Forelimb muscle (tissue), 1 donor: ENCODE measurements at regions not wholly inside any gene's neighbourhood (a gene's known extent, or its start where the extent isn't known, plus 50 kb on each side); places are given as distances from the start of the nearest gene placed in this dataset.
A peak's percentile ranks its signal among the peaks of the same experiment; 100 is the strongest.
"Not testable (repeated sequence)": the region's sequence is repeated elsewhere in the genome, so short reads cannot be mapped to it uniquely, and the experiment has no call there.

Experiments used
- DNase-seq: peaks from one replicate; pipeline ENCODE4 v3.0.0-alpha.2; 2013; ENCODE audit warnings: low read depth

DNA sequence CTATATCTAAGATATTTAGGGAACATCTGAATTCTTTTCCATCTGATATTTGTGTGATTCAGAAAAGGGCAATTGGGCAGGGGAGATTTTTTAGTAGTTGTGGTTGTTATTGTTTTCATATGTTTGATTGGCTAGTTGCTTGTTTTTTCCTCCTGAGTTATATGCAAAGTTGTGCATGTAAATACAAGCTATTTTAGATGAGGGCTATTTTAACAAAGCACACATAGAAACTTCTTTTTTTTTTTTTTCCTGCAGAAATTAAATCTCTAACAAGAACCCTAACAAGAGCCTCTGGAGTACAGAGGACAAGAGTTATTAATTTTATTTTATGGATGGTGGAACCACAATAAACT is 559.1 kb downstream of the CETN3 start:
- no peak for DNase-seq

DNA sequence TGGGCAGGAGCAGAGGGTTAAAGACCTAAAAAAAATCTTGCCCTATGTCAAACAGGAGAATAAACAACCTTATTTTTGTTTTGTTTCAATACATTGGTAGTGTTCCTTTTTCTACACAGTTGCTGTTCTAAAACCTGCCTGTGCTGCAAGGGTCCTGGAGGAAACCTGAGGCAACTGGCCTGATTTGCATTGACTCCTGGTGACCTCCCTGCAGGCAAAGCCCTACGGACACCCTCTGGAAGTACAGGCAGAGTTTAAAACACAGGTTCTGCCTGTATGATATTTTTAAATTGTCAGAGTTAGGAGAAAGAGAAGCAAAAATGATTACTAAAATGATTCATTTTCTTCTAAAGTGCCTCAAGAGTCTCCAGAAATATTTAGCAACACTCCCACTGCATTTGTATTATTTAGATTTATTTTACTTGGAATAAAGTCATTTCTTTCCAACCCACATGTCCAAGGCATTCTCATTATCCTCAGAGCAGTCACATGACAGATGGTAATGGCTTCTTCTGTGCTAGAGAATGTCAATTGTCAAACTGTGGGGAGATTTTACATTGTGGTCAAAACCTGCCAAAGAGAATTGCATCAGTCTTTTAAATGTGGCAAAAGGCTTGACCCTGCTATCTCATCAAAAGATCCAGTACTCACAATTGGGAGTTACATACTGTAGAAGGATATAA is 559.6 kb downstream of the CETN3 start:
- peak; percentile 34 for DNase-seq

DNA sequence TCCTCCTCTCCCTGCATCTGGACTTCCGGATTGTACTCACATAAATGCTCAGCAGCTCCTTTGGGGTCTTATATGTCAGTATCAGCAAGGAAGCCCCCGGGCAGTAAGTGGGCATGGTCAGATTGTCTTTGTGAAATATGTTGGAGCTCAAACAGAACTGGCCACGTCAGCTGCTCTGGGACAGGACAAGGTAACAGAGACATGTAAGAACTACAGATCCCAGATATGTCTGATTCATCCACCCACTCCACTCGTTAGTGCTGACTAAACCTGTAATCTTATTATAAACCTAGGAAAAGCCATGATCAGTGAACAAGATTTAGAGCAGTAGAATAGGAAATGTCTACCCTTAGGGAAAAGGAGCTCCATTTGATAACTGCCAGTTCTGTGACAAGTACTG is 561.8 kb downstream of the CETN3 start:
- no peak for DNase-seq

DNA sequence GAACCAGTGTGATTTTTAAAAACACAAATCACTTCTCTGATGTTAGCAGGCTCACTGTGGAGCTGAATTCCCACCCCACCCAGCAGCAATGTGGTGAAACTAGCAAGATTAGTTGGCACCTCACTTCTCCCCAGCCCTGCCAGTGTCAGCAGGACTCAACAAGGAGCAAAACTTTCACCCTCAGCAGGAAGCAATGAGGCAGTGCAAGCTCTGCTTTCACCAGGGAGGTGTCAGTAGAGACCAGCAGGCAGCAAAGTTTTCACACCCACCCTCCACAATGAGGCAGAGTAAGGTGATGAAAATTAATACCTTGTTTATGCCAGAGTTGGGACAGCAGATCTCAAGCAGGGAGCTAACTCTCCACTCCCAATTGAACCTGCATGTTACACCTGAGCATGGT is 565.0 kb downstream of the CETN3 start:
- DNase-seq, result no peak

DNA sequence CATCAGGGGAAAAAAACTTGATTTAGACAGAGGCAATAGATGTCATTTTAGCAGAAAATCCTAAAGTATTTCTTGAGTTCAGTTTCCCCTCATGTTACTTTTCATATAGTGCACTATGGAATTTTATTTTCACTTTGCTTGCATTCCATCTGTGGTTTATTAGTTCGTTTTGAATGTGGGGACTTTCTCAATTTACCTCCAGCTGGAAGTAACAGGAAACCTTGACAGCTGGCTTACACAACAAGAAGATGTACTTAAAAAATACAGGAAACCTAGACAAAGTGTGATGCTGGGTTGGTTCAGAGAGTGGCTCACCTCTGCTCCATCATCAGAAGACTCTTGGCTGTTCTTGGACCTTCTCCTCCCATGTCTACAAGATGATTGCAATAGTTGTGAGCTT is 567.0 kb downstream of the CETN3 start:
- DNase-seq, result no peak

DNA sequence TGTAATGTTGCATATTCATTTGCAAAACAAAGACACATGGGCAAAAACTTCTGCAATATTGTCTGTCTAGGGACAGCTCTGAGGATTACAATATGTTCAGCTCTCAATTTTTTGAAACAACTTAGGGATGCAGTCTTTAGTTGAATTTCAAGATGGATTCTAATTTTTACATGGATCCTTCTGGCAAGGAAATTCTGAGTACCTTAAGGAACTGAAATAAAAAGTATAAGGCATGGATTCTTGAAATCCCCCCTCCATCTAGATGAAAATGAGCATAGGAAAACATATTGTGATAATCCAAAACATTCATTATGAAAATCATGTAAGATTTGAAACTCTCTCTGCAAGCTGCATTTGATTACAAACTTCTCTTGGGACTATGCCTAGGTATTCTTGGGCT is 568.6 kb downstream of the CETN3 start:
- no peak for DNase-seq

DNA sequence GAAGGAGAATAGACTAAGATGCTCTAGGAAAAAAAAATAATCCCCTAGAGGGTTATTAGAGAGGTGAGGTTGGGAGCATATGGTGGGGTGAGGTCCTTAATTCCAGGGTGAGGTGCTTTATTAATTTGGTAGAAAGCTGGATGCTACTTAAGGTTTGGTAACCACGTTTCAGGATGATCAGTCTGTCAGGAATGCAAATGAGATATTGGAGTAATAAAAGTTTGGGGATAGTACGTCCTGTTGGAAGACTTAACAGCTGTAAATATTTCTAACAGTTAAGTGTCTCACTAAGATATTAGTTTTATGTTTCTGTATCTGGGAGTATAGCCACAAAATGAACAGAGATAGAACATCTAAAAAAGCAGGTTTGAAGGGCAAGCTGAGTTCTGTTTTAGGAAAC is 578.9 kb downstream of the CETN3 start:
- DNase-seq, result no peak

DNA sequence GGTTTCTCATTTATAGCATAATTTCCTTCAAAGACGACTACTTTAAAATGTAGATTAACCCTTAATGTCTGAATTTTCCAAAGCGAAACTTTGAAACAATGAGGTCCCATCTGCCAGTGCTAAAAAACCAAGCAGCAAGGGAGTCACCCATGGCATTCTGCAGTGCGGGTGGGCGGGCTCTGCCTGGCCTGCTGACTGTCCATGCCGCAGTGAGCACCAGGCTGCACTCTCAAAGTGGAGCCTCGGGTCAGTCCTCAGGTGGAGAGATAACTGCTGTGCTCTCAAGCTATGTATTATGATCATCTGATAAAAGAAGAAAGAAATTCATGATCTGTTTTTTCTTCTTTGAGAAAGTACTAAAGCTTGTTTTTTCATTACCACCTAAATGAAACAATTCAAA is 581.6 kb downstream of the CETN3 start:
- DNase-seq, result no peak

DNA sequence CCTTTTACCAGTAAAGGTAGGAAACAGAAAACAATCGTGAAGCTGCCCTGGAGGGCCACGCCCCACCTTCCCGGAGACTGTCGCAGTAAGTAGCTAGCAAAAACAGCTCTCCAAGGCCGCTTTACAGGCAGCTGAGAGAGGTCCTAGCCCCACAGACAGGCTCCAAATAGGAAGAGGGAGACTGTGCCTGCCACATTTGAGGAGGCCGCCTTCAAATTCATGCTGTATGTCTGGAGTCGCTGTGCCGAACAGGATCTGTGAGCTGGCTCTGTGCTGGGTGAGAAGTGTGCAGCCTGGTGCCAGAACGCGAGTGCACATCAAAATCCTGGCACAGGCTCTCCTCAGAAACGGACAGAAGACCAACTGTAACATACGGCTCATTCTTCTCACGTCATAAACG is 582.2 kb downstream of the CETN3 start:
- no peak for DNase-seq

DNA sequence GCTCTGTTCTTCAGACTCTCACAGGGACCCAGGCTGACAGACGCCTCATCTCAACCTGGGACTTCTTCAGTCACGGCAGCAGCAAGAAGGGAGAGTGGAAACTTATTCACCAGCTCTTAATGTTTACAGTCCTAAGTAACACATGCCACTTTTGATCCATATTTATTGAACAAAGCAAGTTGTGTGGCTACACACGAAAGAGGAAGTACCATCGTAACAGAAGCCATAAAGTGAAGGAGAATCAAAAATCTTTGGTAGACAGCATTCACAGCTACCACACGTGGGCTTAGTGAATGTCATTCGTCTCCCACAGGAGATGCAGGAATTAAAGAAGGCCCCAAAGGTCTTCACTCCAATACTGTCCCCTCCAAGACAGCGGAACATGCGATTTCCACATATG is 582.6 kb downstream of the CETN3 start:
- DNase-seq, result no peak

DNA sequence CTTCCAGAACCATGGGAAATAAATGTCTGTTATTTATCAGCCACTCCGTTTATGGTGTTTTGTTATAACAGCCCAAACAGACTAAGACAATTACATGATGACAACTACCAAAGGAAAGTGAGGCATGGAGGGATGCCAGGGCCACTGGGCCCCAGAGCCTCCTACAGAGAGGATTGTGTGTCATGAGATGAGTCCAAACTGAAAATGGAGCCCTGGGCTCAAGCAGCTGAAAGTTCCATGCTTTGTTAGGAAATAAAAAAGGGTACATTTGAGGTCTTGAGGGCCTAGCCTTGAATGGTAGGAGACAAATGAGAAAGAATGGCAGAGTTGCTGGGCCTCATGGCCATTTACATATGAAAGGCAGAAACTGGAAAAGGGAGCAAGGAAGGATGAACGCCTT is 586.5 kb downstream of the CETN3 start:
- no peak for DNase-seq

DNA sequence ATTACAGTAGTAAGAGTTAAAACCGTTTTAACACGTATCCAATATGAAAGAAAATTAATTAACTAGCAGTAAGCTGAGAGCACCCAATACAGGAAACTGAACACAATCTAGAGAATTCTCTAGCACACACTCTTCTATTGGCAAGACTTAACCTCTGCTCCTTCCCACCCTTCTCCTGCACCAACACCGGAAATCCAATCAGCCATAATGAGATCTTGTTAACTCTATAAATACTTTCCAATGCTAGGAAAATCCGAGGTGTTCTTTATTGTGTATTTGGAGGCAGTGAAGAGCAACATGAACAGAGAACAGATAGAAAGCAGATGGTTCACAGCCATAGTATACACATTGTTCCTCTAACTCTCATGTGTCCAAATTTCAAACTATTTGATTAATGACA is 591.7 kb downstream of the CETN3 start:
- DNase-seq, result no peak

DNA sequence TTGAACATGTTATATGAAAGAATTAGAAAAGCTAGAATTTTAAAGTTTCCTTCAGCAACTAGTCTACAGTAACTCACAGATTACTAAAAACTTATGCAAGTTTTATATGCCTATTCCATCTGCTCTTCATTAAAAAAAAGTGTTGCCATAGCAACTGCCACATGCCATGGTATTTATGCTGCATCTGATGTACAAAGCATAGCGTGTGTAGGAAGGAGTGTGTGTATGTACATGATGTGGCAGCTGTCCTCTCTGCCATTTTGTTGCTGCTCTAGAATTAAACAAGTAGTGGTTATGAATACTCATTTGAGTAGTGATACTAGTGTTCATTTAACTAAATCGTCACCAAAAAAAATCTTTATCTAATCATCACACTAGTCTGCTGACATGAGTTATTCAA is 593.5 kb downstream of the CETN3 start:
- no peak for DNase-seq

DNA sequence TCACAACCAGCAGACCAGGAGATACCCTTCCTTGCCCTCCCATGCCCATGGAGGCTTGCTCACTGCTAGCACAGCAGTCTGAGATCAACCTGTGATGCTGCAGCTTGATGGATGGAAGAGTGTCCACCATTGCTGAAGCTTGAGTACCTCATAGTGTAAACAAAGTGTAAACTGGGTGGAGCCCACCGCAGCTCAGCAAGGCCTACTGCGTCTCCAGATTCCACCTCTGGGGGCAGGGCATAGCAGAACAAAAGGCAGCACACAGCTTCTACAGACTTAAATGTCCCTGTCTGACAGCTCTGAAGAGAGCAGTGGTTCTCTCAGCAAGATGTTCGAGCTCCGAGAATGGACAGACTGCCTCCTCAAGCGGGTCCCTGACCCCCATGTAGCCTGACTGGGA is 608.8 kb downstream of the CETN3 start:
- DNase-seq, result not testable (repeated sequence)

DNA sequence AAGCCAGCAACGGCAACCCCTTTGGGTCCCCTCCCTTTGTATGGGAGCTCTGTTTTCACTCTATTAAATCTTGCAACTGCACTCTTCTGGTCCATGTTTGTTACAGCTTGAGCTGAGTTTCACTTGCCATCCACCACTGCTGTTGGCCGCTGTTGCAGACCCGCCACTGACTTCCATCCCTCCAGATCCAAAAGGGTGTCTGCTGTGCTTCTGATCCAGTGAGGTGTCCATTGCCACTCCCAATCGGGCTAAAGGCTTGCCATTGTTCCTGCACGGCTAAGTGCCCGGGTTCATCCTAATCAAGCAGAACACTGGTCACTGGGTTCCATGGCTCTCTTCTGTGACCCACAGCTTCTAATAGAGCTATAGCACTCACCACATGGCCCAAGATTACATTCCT is 615.1 kb downstream of the CETN3 start:
- DNase-seq, result not testable (repeated sequence)

DNA sequence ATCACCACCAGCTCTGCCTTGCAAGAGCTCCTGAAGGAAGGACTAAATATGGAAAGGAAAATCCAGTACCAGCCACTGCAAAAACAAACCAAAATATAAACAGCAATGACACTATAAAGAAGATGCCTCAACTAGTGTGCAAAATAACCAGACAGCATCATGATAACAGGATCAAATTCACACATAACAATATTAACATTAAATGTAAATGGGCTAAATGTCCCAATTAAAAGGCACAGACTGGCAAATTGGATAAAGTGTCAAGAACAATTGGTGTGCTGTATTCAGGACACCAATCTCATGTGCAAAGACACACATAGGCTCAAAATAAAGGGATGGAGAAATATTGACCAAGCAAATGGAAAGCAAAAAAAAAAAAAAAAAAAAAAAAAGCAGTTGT is 629.8 kb downstream of the CETN3 start:
- not testable (repeated sequence) for DNase-seq

DNA sequence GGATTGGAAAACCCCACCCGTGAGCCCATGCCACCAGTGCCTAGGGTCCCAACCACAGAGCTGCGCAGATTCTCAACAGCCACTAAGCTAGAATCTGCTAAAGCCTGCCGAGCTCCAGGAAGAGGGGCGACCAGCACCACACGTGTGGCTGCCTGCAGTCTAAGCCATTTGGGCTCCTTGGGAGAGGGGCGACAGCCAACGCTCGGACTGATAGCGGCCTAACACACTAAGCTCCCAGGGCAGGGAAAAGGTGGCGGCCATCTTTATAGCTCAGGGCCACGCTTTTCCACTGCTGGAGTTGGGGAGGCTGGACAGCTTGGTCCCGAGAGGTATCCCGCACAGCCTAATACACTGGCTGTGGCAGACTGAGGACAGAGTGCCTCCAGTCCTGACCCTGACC is 631.8 kb downstream of the CETN3 start:
- DNase-seq, result no peak

DNA sequence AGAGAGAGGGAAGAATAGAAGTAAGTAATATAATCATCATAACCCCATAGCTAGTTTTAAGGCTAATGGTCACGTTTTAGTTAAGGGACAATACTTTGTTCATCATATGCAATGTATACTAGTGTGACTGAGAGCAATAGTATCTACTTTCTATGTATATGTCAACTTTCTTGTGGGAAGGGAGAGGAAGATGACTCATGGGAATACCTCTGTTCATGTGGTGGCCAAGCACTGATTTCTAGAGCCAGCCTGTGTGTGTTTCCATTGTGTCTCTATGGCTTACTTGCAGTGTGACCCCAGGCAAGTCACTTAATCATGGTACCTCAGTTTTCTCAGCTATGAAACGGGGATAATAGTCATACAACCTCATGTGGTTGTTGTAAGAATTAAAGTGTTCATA is 639.6 kb downstream of the CETN3 start:
- DNase-seq, result no peak

DNA sequence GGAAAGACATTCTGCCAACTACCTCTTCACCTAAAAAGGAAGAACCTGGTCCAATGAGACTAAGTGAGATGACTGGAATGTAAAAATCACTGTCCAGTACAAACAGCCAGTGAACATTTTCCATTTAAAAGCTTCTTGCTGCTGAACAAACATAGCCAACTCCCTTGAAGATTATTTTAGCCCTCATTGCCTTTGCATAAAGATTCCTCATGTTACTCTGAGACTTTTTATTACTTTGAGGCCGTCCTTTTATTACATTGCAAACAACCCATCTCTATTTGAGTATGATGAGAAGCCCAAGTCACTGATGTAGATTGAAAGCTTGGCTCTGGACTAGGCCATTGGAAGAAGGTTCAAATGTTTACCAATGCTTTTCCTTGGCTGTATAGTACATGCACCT is 649.8 kb downstream of the CETN3 start:
- no peak for DNase-seq

DNA sequence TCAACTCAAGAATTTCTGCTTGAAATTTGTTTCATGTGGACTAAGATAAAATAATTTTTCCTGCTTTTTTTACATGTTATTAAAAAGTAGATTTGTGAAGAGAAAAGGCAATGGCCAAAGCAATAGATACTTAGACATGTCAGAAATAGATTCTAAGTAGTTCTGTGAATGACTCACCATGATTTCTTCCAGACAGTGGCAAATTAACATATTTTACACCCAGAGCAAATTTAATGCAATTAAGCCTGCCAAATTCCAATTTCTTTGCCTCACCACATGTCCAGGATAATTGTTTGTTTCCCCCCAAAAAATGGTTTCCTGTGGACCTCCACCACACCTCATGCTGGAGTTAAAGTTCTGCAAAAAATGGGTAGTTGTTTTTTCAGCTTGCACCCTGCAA is 651.4 kb downstream of the CETN3 start:
- no peak for DNase-seq

DNA sequence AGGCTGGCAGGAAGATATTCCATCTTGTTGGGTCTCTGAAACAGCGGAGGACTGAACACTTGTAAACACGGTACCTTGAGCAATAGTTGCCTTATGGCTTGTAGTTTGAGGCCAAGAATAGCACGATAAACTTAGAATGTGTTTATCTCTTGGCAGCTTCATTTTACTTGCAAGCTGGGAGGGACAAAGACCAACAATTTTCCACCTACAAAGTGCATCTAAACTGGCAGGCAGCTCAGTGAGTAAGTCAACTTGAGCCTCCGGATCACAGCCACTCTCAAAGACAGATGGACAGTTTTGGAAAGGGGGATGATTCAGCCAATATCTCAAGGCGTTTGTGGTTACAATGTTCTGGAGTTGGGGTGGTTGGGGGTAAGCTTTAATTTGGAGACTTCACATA is 652.6 kb downstream of the CETN3 start:
- no peak for DNase-seq

DNA sequence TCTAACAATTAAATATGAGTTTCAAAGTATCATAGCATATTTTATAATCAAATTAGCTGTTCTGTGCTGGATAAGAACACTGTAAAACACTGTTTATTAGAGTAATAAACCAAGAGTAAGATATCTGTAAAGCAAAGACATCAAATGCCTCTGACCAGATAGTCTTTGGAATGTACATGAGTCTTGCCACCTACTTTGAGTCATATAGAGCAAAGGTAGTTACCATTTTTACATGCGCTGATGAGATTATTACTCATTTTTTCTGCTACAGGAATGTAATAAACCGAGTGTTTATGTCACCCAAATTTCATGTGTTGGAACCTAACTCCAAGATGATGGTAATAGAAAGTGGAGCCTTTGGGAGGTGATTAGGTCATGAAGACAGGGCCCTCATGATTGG is 654.5 kb downstream of the CETN3 start:
- DNase-seq, result no peak

DNA sequence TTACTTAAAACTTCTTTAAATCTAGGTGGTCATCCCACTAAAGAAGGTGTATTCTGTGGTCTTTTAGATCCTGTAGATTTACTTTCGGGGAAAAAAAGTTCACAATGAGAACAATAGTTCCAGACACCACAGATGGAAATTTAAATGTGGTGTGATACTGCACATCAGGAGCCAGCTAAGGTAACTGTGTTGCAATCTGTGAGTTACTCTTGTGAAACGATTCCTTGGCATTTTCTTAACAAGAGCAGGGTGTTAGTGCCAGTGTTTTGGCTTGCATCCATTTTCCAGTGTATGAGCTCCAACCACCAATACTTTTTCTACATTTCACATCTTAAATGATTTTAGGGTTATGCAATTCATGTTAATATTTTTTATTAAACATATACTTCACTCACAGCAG is 674.5 kb downstream of the CETN3 start:
- no peak for DNase-seq

DNA sequence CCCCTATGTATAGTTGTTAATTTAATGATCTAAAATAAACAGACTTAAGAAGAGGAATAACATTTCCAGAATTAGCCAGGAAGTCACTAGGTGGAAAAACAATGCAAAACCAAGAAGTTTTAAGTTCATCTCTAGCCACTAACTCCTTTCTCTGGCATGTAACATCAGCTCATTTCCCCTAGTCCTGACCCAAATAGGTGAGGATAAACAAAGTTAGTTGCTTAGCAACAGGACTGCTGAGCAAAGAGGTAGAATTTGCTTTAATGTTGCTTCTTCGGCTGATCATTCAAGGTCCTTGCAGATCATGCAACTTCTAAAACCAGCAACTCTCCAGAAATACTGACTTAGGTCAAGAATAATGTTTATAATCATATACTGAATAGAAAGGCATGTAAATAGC is 675.8 kb downstream of the CETN3 start:
- DNase-seq, result no peak
